CD14-positive monocyte (primary cell): ENCODE measurements at regions not wholly inside any gene's neighbourhood (a gene's known extent, or its start where the extent isn't known, plus 50 kb on each side); places are given as distances from the start of the nearest gene placed in this dataset.

ENCODE experiments used
- DNase-seq, 3 donors: peaks; one replicate each; pipeline ENCODE4 v3.0.0-alpha.2; 2011 to 2022
- H2AFZ ChIP-seq: 2 replicates; pipeline ENCODE4 v1.6.0; 2012; ENCODE audit warnings: mild to moderate bottlenecking, low read depth, low read length, inconsistent platforms; ENCODE audit not compliant: insufficient read depth, poor library complexity, severe bottlenecking
- H3K27ac ChIP-seq, 2 donors: 1 replicate in 1 of 2; 2 replicates in 1 of 2; pipeline ENCODE4 v1.5.1; 2012 to 2013; ENCODE audit warnings: low read length in 2 of 2, control low read depth in 1 of 2, inconsistent platforms in 1 of 2, low read depth in 1 of 2, mild to moderate bottlenecking in 1 of 2
- H3K27me3 ChIP-seq, 2 donors: one replicate each; pipeline versions ENCODE4 v1.6.0 to v1.6.1; 2011 to 2013; ENCODE audit warnings: low read length in 2 of 2; ENCODE audit not compliant: control insufficient read depth in 2 of 2, insufficient read depth in 2 of 2
- H3K36me3 ChIP-seq, 2 donors: replicated peaks in 1 of 2; 1 replicate in 1 of 2; 2 replicates in 1 of 2; pipeline versions ENCODE4 v1.5.1 to v1.6.1; 2012 to 2013; ENCODE audit warnings: low read length in 2 of 2, control low read depth in 1 of 2, inconsistent platforms in 1 of 2, mild to moderate bottlenecking in 1 of 2; ENCODE audit not compliant: insufficient read depth in 2 of 2, control insufficient read depth in 1 of 2
- H3K4me1 ChIP-seq, 2 donors: 1 replicate in 1 of 2; 2 replicates in 1 of 2; pipeline versions ENCODE4 v1.5.1 to v1.6.1; 2012 to 2013; ENCODE audit warnings: low read length in 2 of 2, control low read depth in 1 of 2, inconsistent platforms in 1 of 2, mild to moderate bottlenecking in 1 of 2, moderate library complexity in 1 of 2; ENCODE audit not compliant: insufficient read depth in 2 of 2, control insufficient read depth in 1 of 2
- H3K4me2 ChIP-seq: replicated peaks from 2 replicates; pipeline ENCODE3; 2012; ENCODE audit warnings: low read length, moderate library complexity, mild to moderate bottlenecking; ENCODE audit not compliant: poor library complexity, severe bottlenecking; ENCODE audit errors: extremely low read depth
- H3K4me3 ChIP-seq, 3 experiments: fragments of 200-600 bp in 1 of 3; sonication (generic) in 1 of 3; replicated peaks in 1 of 3; 1 replicate in 2 of 3; 2 replicates in 1 of 3; pipeline ENCODE4 v1.5.1; 2011 to 2013; ENCODE audit warnings: low read length in 3 of 3, mild to moderate bottlenecking in 3 of 3, control low read depth in 2 of 3, low read depth in 2 of 3, inconsistent platforms in 1 of 3, moderate library complexity in 1 of 3
- H3K79me2 ChIP-seq: 2 replicates; pipeline ENCODE4 v1.6.0; 2012; ENCODE audit warnings: mild to moderate bottlenecking, control low read depth, inconsistent platforms, low read length, moderate library complexity; ENCODE audit not compliant: insufficient read depth
- H3K9ac ChIP-seq: 2 replicates; pipeline ENCODE4 v1.6.0; 2017; ENCODE audit warnings: low read length, mild to moderate bottlenecking; ENCODE audit not compliant: insufficient read depth, poor library complexity, severe bottlenecking
- H3K9me3 ChIP-seq, 2 donors: replicated peaks in 1 of 2; 1 replicate in 1 of 2; 2 replicates in 1 of 2; pipeline versions ENCODE4 v1.5.1 to v1.6.1; 2012 to 2013; ENCODE audit warnings: low read length in 2 of 2, control low read depth in 1 of 2; ENCODE audit not compliant: control insufficient read depth in 1 of 2, insufficient read depth in 1 of 2
- H4K20me1 ChIP-seq: 2 replicates; pipeline ENCODE4 v1.6.0; 2012; ENCODE audit warnings: mild to moderate bottlenecking, low read length, control low read depth, moderate library complexity; ENCODE audit not compliant: insufficient read depth
- H3K27ac Mint-ChIP-seq, 7 donors: one replicate each; pipeline ENCODE4 v1.8.0; 2020; ENCODE audit warnings: mild to moderate bottlenecking in 7 of 7, mixed read lengths in 7 of 7, moderate library complexity in 6 of 7, inconsistent platforms in 2 of 7
- H3K27me3 Mint-ChIP-seq, 3 donors: one replicate each; pipeline ENCODE4 v1.8.0; 2021 to 2022; ENCODE audit warnings: low read depth in 3 of 3, mild to moderate bottlenecking in 3 of 3, mixed read lengths in 3 of 3, moderate library complexity in 3 of 3, inconsistent platforms in 1 of 3
- H3K36me3 Mint-ChIP-seq, 2 donors: one replicate each; pipeline ENCODE4 v1.8.0; 2020; ENCODE audit warnings: mixed read lengths in 2 of 2, inconsistent platforms in 1 of 2, mild to moderate bottlenecking in 1 of 2
- H3K4me1 Mint-ChIP-seq: one replicate; pipeline ENCODE4 v1.8.0; 2020; ENCODE audit warnings: mild to moderate bottlenecking, mixed read lengths
- H3K4me3 Mint-ChIP-seq, 2 donors: one replicate each; pipeline ENCODE4 v1.8.0; 2020; ENCODE audit warnings: mild to moderate bottlenecking in 2 of 2, mixed read lengths in 2 of 2, moderate library complexity in 1 of 2
- H3K9me3 Mint-ChIP-seq, 7 donors: one replicate each; pipeline ENCODE4 v1.8.0; 2020 to 2022; ENCODE audit warnings: mixed read lengths in 7 of 7, mild to moderate bottlenecking in 6 of 7, moderate library complexity in 6 of 7, inconsistent platforms in 2 of 7
- CTCF ChIP-seq: fragments of 200-600 bp; IDR thresholded peaks from one replicate; pipeline ENCODE4 v1.8.0; 2022; ENCODE audit warnings: antibody characterized with exemption, mild to moderate bottlenecking
- WGBS: methylation state at CpG from one replicate; pipeline ENCODE4 v1.1.5; 2013; ENCODE audit warnings: missing lambda C conversion rate; ENCODE audit not compliant: insufficient coverage; 5-methylcytosine and 5-hydroxymethylcytosine counted together
- intact Hi-C, 2 donors: fragments of 100-400 bp; cut with micrococcal nuclease; formaldehyde crosslinking; loops; one replicate each; pipeline versions ENCODE4 v1.15.0 to v1.15.1; 2023

- DNase-seq: no peak
- intact Hi-C loops: no loop called here
- Histone ChIP-seq H3K9me3 (peaks cover 3% of the 10 kb centered on the region in 2 donors), H3K27ac (no peak overlapping the region), H4K20me1 (no peaks in the 10 kb centered on the region), H3K79me2 (no peaks in the 10 kb centered on the region), H3K9ac (no peak overlapping the region), H2AFZ (no peak overlapping the region), H3K4me1 (no peaks in the 10 kb centered on the region), H3K36me3 (no peaks in the 10 kb centered on the region), H3K27me3 (no peaks in the 10 kb centered on the region), H3K4me2 (no peak overlapping the region), H3K4me3 (no peak overlapping the region)
- Mint-ChIP-seq H3K4me3 (no peak overlapping the region), H3K36me3 (no peaks in the 10 kb centered on the region), H3K9me3 (peaks cover 0 to 11% (median 4%) of the 10 kb centered on the region in 7 donors), H3K27ac (no peak overlapping the region), H3K4me1 (no peaks in the 10 kb centered on the region), H3K27me3 (peaks cover 0 to 1% (median 0%) of the 10 kb centered on the region in 3 donors)
- no CpG with 5 or more reads among the region's 3 CpGs for WGBS
- no peak for TF ChIP-seq CTCF
Measured at GRCh38 chr17:12510535-12510934, 155.2 kb upstream of the MYOCD start.

- Histone ChIP-seq H3K4me3 (no peak overlapping the region), H3K79me2 (no peaks in the 10 kb centered on the region), H4K20me1 (no peaks in the 10 kb centered on the region), H3K4me1 (no peaks in the 10 kb centered on the region), H3K27me3 (no peaks in the 10 kb centered on the region), H2AFZ (no peak overlapping the region), H3K36me3 (no peaks in the 10 kb centered on the region), H3K9me3 (peaks cover 3% of the 10 kb centered on the region in 2 donors), H3K27ac (no peak overlapping the region), H3K9ac (no peak overlapping the region), H3K4me2 (no peak overlapping the region)
- WGBS: 93% methylated on average over 2 of the region's 4 CpGs
- peaks cover 0 to 1% (median 0%) of the 10 kb centered on the region in 3 donors for H3K27me3 Mint-ChIP-seq
- intact Hi-C loops: no loop called here
- no peaks in the 10 kb centered on the region for H3K4me1 Mint-ChIP-seq
- H3K4me3 Mint-ChIP-seq: no peak overlapping the region
- H3K27ac Mint-ChIP-seq: no peak overlapping the region
- no peaks in the 10 kb centered on the region for H3K36me3 Mint-ChIP-seq
- no peak for DNase-seq
- no peak for TF ChIP-seq CTCF
- H3K9me3 Mint-ChIP-seq: peaks cover 0 to 11% (median 4%) of the 10 kb centered on the region in 7 donors
Measured at GRCh38 chr17:12512694-12513355, 152.9 kb upstream of the MYOCD start.
